Kidney glomerular epithelial cell (primary cell): ENCODE measurements at regions not wholly inside any gene's neighbourhood (a gene's known extent, or its start where the extent isn't known, plus 50 kb on each side); places are given as distances from the start of the nearest gene placed in this dataset.
"Not testable (repeated sequence)": the region's sequence is repeated elsewhere in the genome, so short reads cannot be mapped to it uniquely, and the experiment has no call there.

Experiments used
- DNase-seq: peaks from one replicate; lab custom pipeline; 2025; lab: John Stamatoyannopoulos, UW

- DNase-seq: no peak
Observed at GRCh38 chr1:105137543-105138457, 1388.1 kb downstream of the AMY1C start.

GRCh38 chr1:105138458-105138893 is 1388.8 kb downstream of the AMY1C start:
- DNase-seq: no peak

GRCh38 chr1:105172788-105173187 is 1423.1 kb downstream of the AMY1C start:
- no peak for DNase-seq

GRCh38 chr1:105180789-105181188 is 1431.1 kb downstream of the AMY1C start:
- DNase-seq: no peak

GRCh38 chr1:105204836-105205371 is 1455.2 kb downstream of the AMY1C start:
- DNase-seq: no peak

- DNase-seq: no peak
Observed at GRCh38 chr1:105208581-105208980, 1458.9 kb downstream of the AMY1C start.

- DNase-seq: no peak
Observed at GRCh38 chr1:105210747-105211146, 1461.0 kb downstream of the AMY1C start.

- DNase-seq: no peak
Observed at GRCh38 chr1:105231378-105231777, 1481.7 kb downstream of the AMY1C start.

GRCh38 chr1:105243411-105243810 is 1493.7 kb downstream of the AMY1C start:
- no peak for DNase-seq

- no peak for DNase-seq
Observed at GRCh38 chr1:105243969-105244368, 1494.3 kb downstream of the AMY1C start.

- DNase-seq: no peak
Observed at GRCh38 chr1:105254906-105255305, 1505.2 kb downstream of the AMY1C start.

- no peak for DNase-seq
Observed at GRCh38 chr1:105260001-105260400, 1510.3 kb downstream of the AMY1C start.

- no peak for DNase-seq
Observed at GRCh38 chr1:105270966-105271365, 1521.3 kb downstream of the AMY1C start.

GRCh38 chr1:105272376-105272775 is 1522.7 kb downstream of the AMY1C start:
- DNase-seq: not testable (repeated sequence)

GRCh38 chr1:105294838-105295237 is 1545.1 kb downstream of the AMY1C start:
- DNase-seq: no peak

GRCh38 chr1:105310063-105310462 is 1560.4 kb downstream of the AMY1C start:
- DNase-seq: no peak

GRCh38 chr1:105317976-105318375 is 1568.3 kb downstream of the AMY1C start:
- DNase-seq: no peak

GRCh38 chr1:105326886-105327285 is 1577.2 kb downstream of the AMY1C start:
- no peak for DNase-seq

- no peak for DNase-seq
Observed at GRCh38 chr1:105337420-105337819, 1587.7 kb downstream of the AMY1C start.

- DNase-seq: no peak
Observed at GRCh38 chr1:105343317-105343716, 1593.6 kb downstream of the AMY1C start.

GRCh38 chr1:105359457-105359856 is 1609.8 kb downstream of the AMY1C start:
- no peak for DNase-seq

- DNase-seq: no peak
Observed at GRCh38 chr1:105362438-105362837, 1612.7 kb downstream of the AMY1C start.

GRCh38 chr1:105368446-105368845 is 1618.7 kb downstream of the AMY1C start:
- no peak for DNase-seq

- no peak for DNase-seq
Observed at GRCh38 chr1:105373681-105374080, 1624.0 kb downstream of the AMY1C start.
